CD4-positive, alpha-beta T cell (primary cell): ENCODE measurements at regions not wholly inside any gene's neighbourhood (a gene's known extent, or its start where the extent isn't known, plus 50 kb on each side); places are given as distances from the start of the nearest gene placed in this dataset.

Source experiments
- ATAC-seq: fragments of 200-7000 bp; cut with Tn5 transposase; one replicate; pipeline ENCODE4 v1.10.0; 2022; ENCODE audit warnings: mild to moderate bottlenecking; ENCODE audit not compliant: poor library complexity
- CTCF ChIA-PET: fragments of 350-600 bp; sonication (Branson Sonifier 250); formaldehyde crosslinking; loops from one replicate; lab custom pipeline; 2021; ENCODE audit warnings: antibody characterized with exemption, inconsistent platforms; lab: Charles Lee
- POLR2A ChIA-PET: fragments of 350-600 bp; sonication (Branson Sonifier 250); formaldehyde crosslinking; loops from one replicate; lab custom pipeline; 2021; ENCODE audit warnings: antibody characterized with exemption, inconsistent platforms; lab: Charles Lee
- DNase-seq, 14 experiments: peaks; one replicate each; pipeline ENCODE4 v3.0.0-alpha.2; 2013 to 2020; ENCODE audit warnings: mixed read lengths in 2 of 14
- H3K27ac ChIP-seq, 2 donors: one replicate each; pipeline versions ENCODE4 v1.5.1 to v1.7.0; 2013; ENCODE audit warnings: low read length in 2 of 2, low read depth in 1 of 2, mild to moderate bottlenecking in 1 of 2
- H3K27me3 ChIP-seq, 2 experiments: 1 replicate in 1 of 2; 2 replicates in 1 of 2; pipeline versions ENCODE4 v1.6.1 to v1.7.0; 2013; ENCODE audit warnings: low read length in 2 of 2, control low read depth in 1 of 2, mild to moderate bottlenecking in 1 of 2, moderate library complexity in 1 of 2; ENCODE audit not compliant: insufficient read depth in 2 of 2, control insufficient read depth in 1 of 2
- H3K36me3 ChIP-seq: one replicate; pipeline ENCODE4 v1.6.1; 2013; ENCODE audit warnings: low read length, control low read depth; ENCODE audit not compliant: insufficient read depth
- H3K4me1 ChIP-seq: one replicate; pipeline ENCODE4 v1.6.1; 2013; ENCODE audit warnings: low read length, control low read depth; ENCODE audit not compliant: insufficient read depth
- H3K4me3 ChIP-seq: one replicate; pipeline ENCODE4 v1.5.1; 2013; ENCODE audit warnings: mild to moderate bottlenecking, low read length, moderate library complexity
- H3K9me3 ChIP-seq, 2 experiments: 1 replicate in 1 of 2; 2 replicates in 1 of 2; pipeline versions ENCODE4 v1.6.1 to v1.7.0; 2013; ENCODE audit warnings: low read length in 2 of 2, mild to moderate bottlenecking in 2 of 2, control low read depth in 1 of 2, moderate library complexity in 1 of 2; ENCODE audit not compliant: control insufficient read depth in 1 of 2, insufficient read depth in 1 of 2
- H3K27ac Mint-ChIP-seq: one replicate; pipeline ENCODE4 v1.8.0; 2020; ENCODE audit warnings: mixed read lengths
- H3K27me3 Mint-ChIP-seq: one replicate; pipeline ENCODE4 v1.8.0; 2021; ENCODE audit warnings: mixed read lengths
- H3K36me3 Mint-ChIP-seq: one replicate; pipeline ENCODE4 v1.8.0; 2021; ENCODE audit warnings: low read depth, mixed read lengths
- H3K4me1 Mint-ChIP-seq: one replicate; pipeline ENCODE4 v1.8.0; 2021; ENCODE audit warnings: low read depth, mixed read lengths
- H3K4me3 Mint-ChIP-seq: one replicate; pipeline ENCODE4 v1.8.0; 2020; ENCODE audit warnings: mild to moderate bottlenecking, mixed read lengths
- H3K9me3 Mint-ChIP-seq: one replicate; pipeline ENCODE4 v1.8.0; 2020; ENCODE audit warnings: mixed read lengths
- CTCF ChIP-seq: fragments of 200-600 bp; IDR thresholded peaks from one replicate; pipeline ENCODE4 v1.8.0; 2022; ENCODE audit warnings: antibody characterized with exemption, mild to moderate bottlenecking
- intact Hi-C, 2 experiments: fragments of 100-400 bp; cut with DNase I in 1 of 2; cut with micrococcal nuclease in 1 of 2; formaldehyde crosslinking; loops; one replicate each; pipeline versions ENCODE4 v1.15.1 to v1.9.0; 2023 to 2025; cut with DNase I, micrococcal nuclease

- Mint-ChIP-seq H3K27ac (no peak overlapping the region), H3K36me3 (no peaks in the 10 kb centered on the region), H3K4me3 (no peak overlapping the region), H3K27me3 (no peaks in the 10 kb centered on the region), H3K4me1 (no peaks in the 10 kb centered on the region), H3K9me3 (peaks cover 4% of the 10 kb centered on the region)
- DNase-seq (no peak), ATAC-seq (no peak)
- Histone ChIP-seq H3K27me3 (no peaks in the 10 kb centered on the region), H3K4me3 (no peak overlapping the region), H3K9me3 (peaks cover 0 to 3% of the 10 kb centered on the region in 2 experiments), H3K4me1 (no peaks in the 10 kb centered on the region), H3K27ac (no peak overlapping the region), H3K36me3 (no peaks in the 10 kb centered on the region)
- POLR2A ChIA-PET: no interaction called here
- TF ChIP-seq CTCF: no peak
- intact Hi-C loops: no loop called here
- CTCF ChIA-PET: no interaction called here
These were observed 1186.1 kb downstream of the SLITRK5 start for GRCh38 chr13:88857256-88857655.

DNA sequence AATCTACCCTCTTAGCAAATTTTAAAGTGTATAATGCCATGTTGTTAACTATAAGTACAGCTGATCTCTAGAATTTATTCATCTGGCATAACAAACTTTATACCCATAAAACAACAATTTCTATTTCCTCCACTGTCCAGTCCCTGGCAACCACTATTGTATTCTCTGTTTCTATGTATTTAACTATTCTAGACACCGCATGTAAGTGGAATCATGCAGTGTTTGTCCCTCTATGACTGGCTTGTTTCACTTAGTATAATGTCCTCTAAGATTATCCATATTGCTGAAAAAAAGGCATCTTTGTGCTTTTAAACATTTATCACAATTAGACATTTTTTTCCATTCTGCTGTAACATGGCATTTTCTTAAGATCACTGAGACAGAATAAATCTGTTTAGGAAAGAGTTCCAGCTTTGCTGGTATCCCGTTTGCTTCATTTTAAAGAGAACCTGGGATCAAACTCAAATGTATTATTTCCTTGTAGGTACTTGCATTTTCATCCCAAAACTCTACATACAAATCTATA, 1191.0 kb downstream of the SLITRK5 start:
- Mint-ChIP-seq H3K36me3 (no peaks in the 10 kb centered on the region), H3K4me1 (no peaks in the 10 kb centered on the region), H3K27ac (no peak overlapping the region), H3K4me3 (no peak overlapping the region), H3K9me3 (no peaks in the 10 kb centered on the region), H3K27me3 (no peaks in the 10 kb centered on the region)
- ChIA-PET CTCF (no interaction called here), POLR2A (no interaction called here)
- DNase-seq: no peak
- H3K27me3 ChIP-seq: no peaks in the 10 kb centered on the region
- no peak overlapping the region for H3K27ac ChIP-seq
- no peaks in the 10 kb centered on the region for H3K9me3 ChIP-seq
- no peaks in the 10 kb centered on the region for H3K4me1 ChIP-seq
- no peaks in the 10 kb centered on the region for H3K36me3 ChIP-seq
- ATAC-seq: no peak
- intact Hi-C loops: no loop called here
- H3K4me3 ChIP-seq: no peak overlapping the region
- TF ChIP-seq CTCF: no peak

GRCh38 chr13:88863116-88863515, 1191.9 kb downstream of the SLITRK5 start:
- peaks cover 6% of the 10 kb centered on the region for H3K4me1 Mint-ChIP-seq
- ChIA-PET CTCF (no interaction called here), POLR2A (no interaction called here)
- no peaks in the 10 kb centered on the region for H3K36me3 Mint-ChIP-seq
- H3K27me3 ChIP-seq: no peaks in the 10 kb centered on the region
- ATAC-seq (no peak), DNase-seq (no peak)
- intact Hi-C loops: no loop called here
- no peaks in the 10 kb centered on the region for H3K36me3 ChIP-seq
- no peak overlapping the region for H3K4me3 ChIP-seq
- H3K4me1 ChIP-seq: no peaks in the 10 kb centered on the region
- no peaks in the 10 kb centered on the region for H3K9me3 ChIP-seq
- TF ChIP-seq CTCF: no peak
- peaks cover 4% of the 10 kb centered on the region for H3K9me3 Mint-ChIP-seq
- no peak overlapping the region for H3K4me3 Mint-ChIP-seq
- H3K27ac ChIP-seq: no peak overlapping the region
- H3K27me3 Mint-ChIP-seq: no peaks in the 10 kb centered on the region
- H3K27ac Mint-ChIP-seq: no peak overlapping the region
